IMR-90 (cell line): ENCODE measurements at regions not wholly inside any gene's neighbourhood (a gene's known extent, or its start where the extent isn't known, plus 50 kb on each side); places are given as distances from the start of the nearest gene placed in this dataset.

Source experiments
- BHLHE40 ChIP-seq: fragments of 150-350 bp; IDR thresholded peaks from 2 replicates; pipeline ENCODE4 v1.6.1; 2016; ENCODE audit warnings: mild to moderate bottlenecking, low read depth, low read length
- CEBPB ChIP-seq: IDR thresholded peaks from 2 replicates; pipeline ENCODE4 v1.6.1; 2012; ENCODE audit warnings: low read depth, low read length, improper control_type of control experiment
- CTCF ChIP-seq: conservative IDR thresholded peaks from 2 replicates; pipeline ENCODE4 v1.5.1; 2012; ENCODE audit warnings: mild to moderate bottlenecking, low read depth, low read length, improper control_type of control experiment
- POLR2A ChIP-seq: IDR thresholded peaks from 2 replicates; pipeline ENCODE4 v1.6.1; 2012; ENCODE audit warnings: mild to moderate bottlenecking, low read depth, low read length
- TF ChIP-seq, protein P1 (sequence below): fragments of 150-350 bp; IDR thresholded peaks from 2 replicates; pipeline ENCODE4 v1.6.1; 2017; ENCODE audit warnings: mild to moderate bottlenecking, antibody characterized with exemption, low read length, low read depth

DNA sequence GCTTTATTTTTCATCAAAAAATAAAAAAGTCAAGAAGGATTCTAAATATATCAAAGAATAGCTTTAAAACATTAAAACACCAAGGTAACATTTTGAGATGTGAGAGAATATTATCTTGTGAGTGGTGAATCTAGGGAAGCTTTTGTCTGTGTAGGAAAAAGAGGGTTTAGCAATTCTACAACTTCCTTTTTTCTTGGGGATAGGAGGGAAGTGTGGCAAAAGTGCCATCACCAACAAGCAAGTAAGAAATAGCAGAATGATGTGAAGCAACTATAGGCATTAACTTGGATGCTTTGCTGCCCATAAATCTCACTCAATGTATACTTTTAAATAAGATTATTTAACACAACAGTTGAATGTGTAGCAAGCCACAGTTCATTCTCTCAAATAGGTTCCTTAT, 57.8 kb upstream of the SUCLG2 start:
- TF ChIP-seq CTCF (no peak), POLR2A (no peak), BHLHE40 (no peak), CEBPB (no peak)
- TF ChIP-seq, protein P1, sequence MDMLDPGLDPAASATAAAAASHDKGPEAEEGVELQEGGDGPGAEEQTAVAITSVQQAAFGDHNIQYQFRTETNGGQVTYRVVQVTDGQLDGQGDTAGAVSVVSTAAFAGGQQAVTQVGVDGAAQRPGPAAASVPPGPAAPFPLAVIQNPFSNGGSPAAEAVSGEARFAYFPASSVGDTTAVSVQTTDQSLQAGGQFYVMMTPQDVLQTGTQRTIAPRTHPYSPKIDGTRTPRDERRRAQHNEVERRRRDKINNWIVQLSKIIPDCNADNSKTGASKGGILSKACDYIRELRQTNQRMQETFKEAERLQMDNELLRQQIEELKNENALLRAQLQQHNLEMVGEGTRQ: no peak
